LNCAP (cell line): ENCODE measurements at regions not wholly inside any gene's neighbourhood (a gene's known extent, or its start where the extent isn't known, plus 50 kb on each side); places are given as distances from the start of the nearest gene placed in this dataset.

Experiments
- TF ChIP-seq, protein P1 (sequence below): fragments of 450-650 bp; IDR thresholded peaks from 2 replicates; pipeline ENCODE4 v1.5.1; 2017; ENCODE audit warnings: mild to moderate bottlenecking

DNA sequence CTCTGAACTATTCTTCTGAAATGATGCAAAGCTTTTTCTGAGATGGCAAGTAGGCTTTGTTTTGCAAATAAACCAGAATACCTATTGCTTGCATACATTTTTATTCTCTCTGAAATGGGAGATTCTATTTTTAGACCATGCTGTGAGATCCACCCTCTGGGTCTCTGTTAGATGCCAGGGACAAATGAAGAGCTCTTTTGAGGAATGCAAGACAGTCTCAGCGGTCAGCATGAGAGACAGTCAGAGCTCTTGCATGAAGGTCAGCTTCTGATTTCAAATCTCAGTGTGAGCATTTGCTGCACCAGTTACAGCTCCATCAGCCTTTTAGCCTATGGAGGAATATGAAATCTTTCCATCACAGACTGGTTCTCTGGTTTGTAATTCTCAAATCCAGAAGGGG is 429.9 kb upstream of the KLF6 start:
- TF ChIP-seq, protein P1, sequence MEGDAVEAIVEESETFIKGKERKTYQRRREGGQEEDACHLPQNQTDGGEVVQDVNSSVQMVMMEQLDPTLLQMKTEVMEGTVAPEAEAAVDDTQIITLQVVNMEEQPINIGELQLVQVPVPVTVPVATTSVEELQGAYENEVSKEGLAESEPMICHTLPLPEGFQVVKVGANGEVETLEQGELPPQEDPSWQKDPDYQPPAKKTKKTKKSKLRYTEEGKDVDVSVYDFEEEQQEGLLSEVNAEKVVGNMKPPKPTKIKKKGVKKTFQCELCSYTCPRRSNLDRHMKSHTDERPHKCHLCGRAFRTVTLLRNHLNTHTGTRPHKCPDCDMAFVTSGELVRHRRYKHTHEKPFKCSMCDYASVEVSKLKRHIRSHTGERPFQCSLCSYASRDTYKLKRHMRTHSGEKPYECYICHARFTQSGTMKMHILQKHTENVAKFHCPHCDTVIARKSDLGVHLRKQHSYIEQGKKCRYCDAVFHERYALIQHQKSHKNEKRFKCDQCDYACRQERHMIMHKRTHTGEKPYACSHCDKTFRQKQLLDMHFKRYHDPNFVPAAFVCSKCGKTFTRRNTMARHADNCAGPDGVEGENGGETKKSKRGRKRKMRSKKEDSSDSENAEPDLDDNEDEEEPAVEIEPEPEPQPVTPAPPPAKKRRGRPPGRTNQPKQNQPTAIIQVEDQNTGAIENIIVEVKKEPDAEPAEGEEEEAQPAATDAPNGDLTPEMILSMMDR = no peak

DNA sequence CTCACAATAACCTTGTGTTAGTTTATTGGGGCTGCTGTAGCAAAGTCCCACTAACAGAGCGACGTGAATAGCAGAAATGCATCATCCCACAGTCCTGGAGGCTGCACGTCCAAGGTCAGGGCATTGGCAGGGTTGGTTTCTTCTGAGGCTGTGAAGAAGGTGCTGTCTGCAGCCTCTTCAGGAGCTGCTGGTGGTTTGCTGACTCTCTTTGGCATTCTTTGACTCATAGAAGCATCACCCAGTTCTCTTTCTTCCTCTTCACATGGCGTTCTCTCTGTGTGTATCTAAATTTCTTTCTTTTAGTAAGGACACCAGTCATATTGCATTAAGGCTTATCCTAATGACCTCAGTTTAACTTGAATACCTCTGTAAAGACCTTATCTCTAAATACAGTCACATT is 428.4 kb upstream of the KLF6 start:
- TF ChIP-seq, protein P1 = no peak

DNA sequence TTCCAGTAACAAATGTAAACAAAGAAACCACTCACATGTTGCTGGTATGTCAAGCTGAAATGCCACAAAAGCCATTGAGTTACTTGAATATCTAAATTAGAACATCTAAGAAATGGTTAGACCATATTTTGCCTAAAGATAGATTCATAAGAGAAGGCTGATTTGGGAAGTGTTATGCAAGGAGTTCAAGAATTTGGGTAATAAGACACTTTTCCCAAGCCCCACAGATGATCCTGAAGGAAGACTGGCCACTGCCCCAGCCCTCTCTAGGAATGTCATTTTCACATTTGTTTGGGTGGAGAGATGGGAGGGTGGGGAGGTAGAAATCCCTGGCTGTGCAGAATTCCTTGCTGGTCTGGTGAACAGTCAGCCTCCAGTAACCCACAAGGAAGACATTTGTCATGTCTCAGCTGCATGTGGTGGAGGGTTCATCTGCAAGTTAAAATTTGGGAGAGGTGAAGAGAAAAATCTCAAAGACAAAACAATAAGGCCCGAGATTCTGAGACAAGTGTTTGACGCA is 427.2 kb upstream of the KLF6 start:
- TF ChIP-seq, protein P1 = no peak

DNA sequence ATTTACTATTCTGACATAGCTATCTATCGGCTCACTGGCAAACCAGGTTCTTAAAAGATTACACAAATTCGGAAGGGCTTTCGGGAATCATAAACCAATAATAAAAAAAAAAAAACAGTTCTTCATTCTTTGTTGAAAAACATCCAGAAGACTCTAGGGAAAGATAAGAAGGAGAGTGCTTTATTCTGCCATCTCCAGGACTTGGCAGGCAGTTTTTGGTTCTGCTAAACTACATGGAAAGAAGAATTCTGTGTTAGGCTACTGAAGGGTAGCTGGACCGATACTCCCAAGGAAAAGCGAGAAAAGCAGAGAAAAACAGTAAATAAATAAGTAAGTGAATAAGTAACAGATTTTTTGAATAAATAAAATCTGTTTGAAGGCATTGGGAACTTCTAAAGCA is 423.5 kb upstream of the KLF6 start:
- TF ChIP-seq, protein P1 = no peak

DNA sequence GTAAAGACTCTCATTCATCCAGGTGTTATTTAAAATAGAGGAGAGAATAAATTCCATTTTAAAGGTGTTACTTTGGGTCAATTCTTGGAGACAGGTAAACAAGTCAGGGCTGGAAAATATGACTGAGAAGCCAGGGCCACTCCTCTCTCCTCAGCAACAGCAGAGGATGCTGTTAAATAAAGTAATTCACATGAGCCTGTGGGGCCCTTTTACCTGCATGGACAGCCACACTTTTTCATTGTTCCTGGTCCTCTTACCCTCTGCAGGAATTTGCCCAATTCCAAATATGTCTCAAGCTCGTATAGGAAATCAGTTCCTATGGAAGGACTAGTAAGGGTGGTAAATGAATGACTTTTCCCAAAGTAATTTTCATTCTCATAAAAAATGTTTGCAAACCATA is 420.1 kb upstream of the KLF6 start:
- TF ChIP-seq, protein P1 = no peak

DNA sequence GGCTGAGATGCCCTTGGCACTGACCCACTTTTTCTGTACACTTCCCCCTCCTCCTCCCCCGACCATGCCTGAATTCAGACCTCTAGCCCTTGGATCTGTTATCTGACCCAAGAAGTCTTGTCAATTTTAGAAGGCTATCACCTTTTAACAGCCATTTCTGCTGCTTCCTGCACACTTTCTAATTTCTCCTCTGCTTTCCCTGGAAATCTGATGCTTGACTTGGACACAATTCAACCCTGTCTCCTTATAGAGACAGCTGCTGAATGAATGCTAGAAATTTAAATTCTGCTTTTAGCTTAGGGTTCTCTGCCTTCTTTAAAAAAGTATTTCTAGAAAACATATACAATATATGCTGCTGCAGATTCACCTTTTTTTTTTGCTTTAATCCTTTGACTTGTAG is 417.9 kb upstream of the KLF6 start:
- TF ChIP-seq, protein P1 = no peak

DNA sequence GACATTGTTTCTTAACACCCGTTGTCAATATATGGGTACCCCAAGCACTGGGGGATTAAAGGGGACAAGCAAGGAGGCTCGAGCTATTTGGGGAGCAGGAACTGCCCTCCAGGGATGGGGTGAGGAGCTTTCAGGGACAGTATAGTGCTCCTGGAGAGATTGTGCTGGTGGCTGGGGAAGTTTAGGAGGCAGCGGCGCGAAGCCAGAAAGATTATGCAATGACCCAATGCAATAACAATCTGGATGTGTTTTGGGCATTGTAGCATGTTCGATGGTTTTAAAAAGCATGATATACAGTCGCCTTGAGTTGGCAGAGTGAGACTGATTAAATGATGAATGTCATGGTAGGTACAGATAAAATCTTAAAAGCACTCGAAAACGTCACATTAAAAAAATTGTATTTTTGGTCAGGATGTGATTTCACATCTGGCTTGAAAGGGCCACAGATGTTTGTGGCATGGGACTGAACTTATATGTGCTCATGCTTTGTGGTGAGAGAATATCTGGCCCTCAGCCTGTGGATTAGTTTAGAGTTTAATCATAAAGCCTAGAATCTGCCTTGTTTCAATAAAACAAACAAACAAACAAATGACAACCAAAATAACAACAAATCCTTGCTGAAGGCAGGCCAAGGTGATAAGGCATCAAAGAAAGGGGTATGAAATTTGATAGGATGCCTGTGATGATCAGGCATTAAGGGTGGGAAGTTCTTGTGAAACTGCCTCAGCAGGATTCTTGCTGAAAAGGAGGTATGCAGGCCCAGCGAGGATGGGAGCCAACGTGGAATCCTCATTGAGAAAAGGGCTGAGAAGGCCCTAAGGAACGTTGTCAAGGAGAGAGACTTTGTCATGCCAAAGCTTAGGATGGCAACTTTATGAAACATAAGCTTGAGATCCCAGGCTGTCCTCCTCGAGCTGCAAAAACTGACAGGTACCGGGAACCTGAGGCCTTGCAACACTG is 417.1 kb upstream of the KLF6 start:
- TF ChIP-seq, protein P1 = no peak
